HG02642 (cell line): ENCODE measurements at regions not wholly inside any gene's neighbourhood (a gene's known extent, or its start where the extent isn't known, plus 50 kb on each side); places are given as distances from the start of the nearest gene placed in this dataset.
"Not testable (repeated sequence)": the region's sequence is repeated elsewhere in the genome, so short reads cannot be mapped to it uniquely, and the experiment has no call there.

Experiments used
- ATAC-seq: cut with Tn5 transposase; IDR thresholded peaks from one replicate; pipeline ENCODE4 v1.9.1; 2021; ENCODE audit warnings: mild to moderate bottlenecking; ENCODE audit not compliant: unreplicated experiment, poor library complexity

GRCh38 chr1:80656014-80656636, 1144.6 kb upstream of the ADGRL2 start:
- ATAC-seq, result peak; percentile 72

GRCh38 chr1:80646053-80646452, 1154.7 kb upstream of the ADGRL2 start:
- ATAC-seq, result no peak

- ATAC-seq, result no peak
Observed at GRCh38 chr1:80645621-80646020, 1155.1 kb upstream of the ADGRL2 start.

- ATAC-seq, result no peak
Observed at GRCh38 chr1:80640978-80641377, 1159.8 kb upstream of the ADGRL2 start.

- peak; percentile 96 for ATAC-seq
Observed at GRCh38 chr1:80639777-80640533, 1160.8 kb upstream of the ADGRL2 start.

GRCh38 chr1:80633947-80634706, 1166.6 kb upstream of the ADGRL2 start:
- no peak for ATAC-seq

GRCh38 chr1:80632284-80632683, 1168.5 kb upstream of the ADGRL2 start:
- no peak for ATAC-seq

GRCh38 chr1:80629304-80629837, 1171.4 kb upstream of the ADGRL2 start:
- ATAC-seq, result no peak

- ATAC-seq, result no peak
Observed at GRCh38 chr1:80624682-80625081, 1176.1 kb upstream of the ADGRL2 start.

- no peak for ATAC-seq
Observed at GRCh38 chr1:80607064-80607463, 1193.7 kb upstream of the ADGRL2 start.

GRCh38 chr1:80594013-80594412, 1206.7 kb upstream of the ADGRL2 start:
- ATAC-seq, result no peak

GRCh38 chr1:80593197-80593596, 1207.5 kb upstream of the ADGRL2 start:
- no peak for ATAC-seq

GRCh38 chr1:80582980-80583379, 1217.8 kb upstream of the ADGRL2 start:
- no peak for ATAC-seq

- no peak for ATAC-seq
Observed at GRCh38 chr1:80579055-80579454, 1221.7 kb upstream of the ADGRL2 start.

- no peak for ATAC-seq
Observed at GRCh38 chr1:80566867-80567266, 1233.9 kb upstream of the ADGRL2 start.

GRCh38 chr1:80566123-80566522, 1234.6 kb upstream of the ADGRL2 start:
- ATAC-seq, result no peak

GRCh38 chr1:80565406-80565805, 1235.3 kb upstream of the ADGRL2 start:
- ATAC-seq, result no peak

- no peak for ATAC-seq
Observed at GRCh38 chr1:80542231-80542630, 1258.5 kb upstream of the ADGRL2 start.

GRCh38 chr1:80540596-80540995, 1260.1 kb upstream of the ADGRL2 start:
- no peak for ATAC-seq

GRCh38 chr1:80540149-80540548, 1260.6 kb upstream of the ADGRL2 start:
- no peak for ATAC-seq

- not testable (repeated sequence) for ATAC-seq
Observed at GRCh38 chr1:80539298-80539697, 1261.4 kb upstream of the ADGRL2 start.
